CD1c-positive myeloid dendritic cell (primary cell): ENCODE measurements at regions not wholly inside any gene's neighbourhood (a gene's known extent, or its start where the extent isn't known, plus 50 kb on each side); places are given as distances from the start of the nearest gene placed in this dataset.

Experiments
- DNase-seq: peaks from one replicate; pipeline ENCODE4 v3.0.0-alpha.2; 2016; ENCODE audit errors: extremely low spot score

- DNase-seq: no peak
Observed at GRCh38 chr2:65652066-65652465, 219.7 kb upstream of the SPRED2 start.

GRCh38 chr2:65649811-65650589, 217.6 kb upstream of the SPRED2 start:
- DNase-seq: no peak

- peak; percentile 5 for DNase-seq
Observed at GRCh38 chr2:65647249-65647842, 214.9 kb upstream of the SPRED2 start.

GRCh38 chr2:65640793-65641103, 208.3 kb upstream of the SPRED2 start:
- DNase-seq: no peak

- DNase-seq: no peak
Observed at GRCh38 chr2:65639156-65639864, 206.9 kb upstream of the SPRED2 start.

GRCh38 chr2:65638443-65638842, 206.0 kb upstream of the SPRED2 start:
- peak; percentile 6 for DNase-seq

GRCh38 chr2:65636813-65637483, 204.5 kb upstream of the SPRED2 start:
- DNase-seq: no peak

- DNase-seq: no peak
Observed at GRCh38 chr2:65636024-65636423, 203.6 kb upstream of the SPRED2 start.

GRCh38 chr2:65634304-65634703, 201.9 kb upstream of the SPRED2 start:
- DNase-seq: no peak

GRCh38 chr2:65630643-65631042, 198.2 kb upstream of the SPRED2 start:
- DNase-seq: peak; percentile 51

- DNase-seq: no peak
Observed at GRCh38 chr2:65628156-65628555, 195.8 kb upstream of the SPRED2 start.

- DNase-seq: no peak
Observed at GRCh38 chr2:65626831-65627230, 194.4 kb upstream of the SPRED2 start.

GRCh38 chr2:65625982-65626381, 193.6 kb upstream of the SPRED2 start:
- no peak for DNase-seq

- no peak for DNase-seq
Observed at GRCh38 chr2:65622951-65623535, 190.6 kb upstream of the SPRED2 start.

- no peak for DNase-seq
Observed at GRCh38 chr2:65622499-65622898, 190.1 kb upstream of the SPRED2 start.

GRCh38 chr2:65620524-65620923, 188.1 kb upstream of the SPRED2 start:
- no peak for DNase-seq

GRCh38 chr2:65620026-65620425, 187.6 kb upstream of the SPRED2 start:
- peak; percentile 21 for DNase-seq

GRCh38 chr2:65615602-65616001, 183.2 kb upstream of the SPRED2 start:
- no peak for DNase-seq

- no peak for DNase-seq
Observed at GRCh38 chr2:65613968-65614555, 181.7 kb upstream of the SPRED2 start.

GRCh38 chr2:65611488-65611887, 179.1 kb upstream of the SPRED2 start:
- no peak for DNase-seq

GRCh38 chr2:65608916-65609315, 176.5 kb upstream of the SPRED2 start:
- no peak for DNase-seq

GRCh38 chr2:65608466-65608865, 176.1 kb upstream of the SPRED2 start:
- no peak for DNase-seq
